ENCODE measurements at regions not wholly inside any gene's neighbourhood (a gene's known extent, or its start where the extent isn't known, plus 50 kb on each side); places are given as distances from the start of the nearest gene placed in this dataset.

DNA sequence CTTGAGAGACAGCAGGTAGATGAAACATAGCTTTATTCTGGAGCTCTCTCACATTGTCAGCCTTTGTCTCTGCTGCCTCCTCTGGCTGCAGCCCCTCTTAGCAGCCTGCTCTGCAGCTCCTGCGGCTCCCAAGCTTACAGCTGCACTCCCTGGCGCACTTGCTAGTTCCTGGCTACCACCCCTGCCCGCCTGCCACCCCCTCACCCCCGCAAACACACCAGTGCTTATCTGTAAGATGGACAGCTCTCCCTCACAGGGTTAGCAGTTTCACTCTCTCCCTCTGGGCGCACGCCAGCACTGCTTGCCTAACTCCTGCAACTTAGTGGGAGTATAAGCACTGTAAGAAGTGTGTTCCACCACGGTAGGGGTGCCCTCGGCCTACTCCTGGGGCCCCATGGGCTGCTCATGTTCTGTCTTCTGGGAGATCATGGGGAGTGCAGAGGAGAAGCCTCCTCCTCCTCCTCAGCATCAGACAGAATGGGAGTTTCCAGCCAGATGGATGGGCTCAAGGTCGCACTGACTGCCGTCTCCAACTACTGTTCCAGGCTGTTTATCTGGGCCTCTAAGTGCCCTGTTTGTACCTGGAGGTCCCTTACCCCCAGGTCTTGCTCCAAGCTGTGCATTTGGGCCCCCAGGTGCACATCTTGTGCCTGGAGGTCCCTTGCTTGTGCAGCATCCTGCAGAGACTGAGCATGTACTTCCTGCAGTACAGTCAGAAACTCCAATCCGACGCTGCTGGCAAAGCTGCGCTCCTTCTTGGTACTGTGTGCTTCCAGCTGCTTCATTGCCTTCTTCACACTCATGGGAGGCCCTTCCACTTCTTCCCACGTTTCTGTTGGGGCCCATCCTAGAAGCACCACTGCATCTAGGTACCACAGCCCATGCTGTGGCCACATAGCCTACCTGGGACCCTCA lies 1388.1 kb downstream of the AMY1C start:
- RAD21 ChIA-PET (ENCODE audit: unreplicated experiment) = interaction anchor here (0.7 to 1.6 kb wide), 8 partner anchors 312 to 656 kb away, joined by 3 to 6 read pairs (median 4); no protein-coding TSS in a partner anchor
- DNase-seq (ENCODE audit: low read depth, low spot score) (no peak), ATAC-seq (peak; percentile 93), FAIRE-seq (no peak)
- TF ChIP-seq SMAD1 (IDR thresholded peaks at IDR 0.05; ENCODE audit: low read depth, partially characterized antibody) = no peak
- TF ChIP-seq RCOR1 (conservative IDR thresholded peaks at IDR 0.05; ENCODE audit: low read depth, low read length) = no peak
- no peak for TF ChIP-seq SMC3 (IDR thresholded peaks at IDR 0.05; ENCODE audit: borderline replicate concordance, low read length)
- TF ChIP-seq CTCF (IDR thresholded peaks at IDR 0.05 in 2 of 3, conservative IDR thresholded peaks at IDR 0.05 in 1 of 3; ENCODE audit: control insufficient read depth in 2 of 3, extremely low read depth in 1 of 3, insufficient read depth in 1 of 3, low read depth in 3 of 3, low read length in 3 of 3) = peak; percentile 22 to 54 (median 52); a peak in 5 of 6 replicates
- TF ChIP-seq ZSCAN29 (IDR thresholded peaks at IDR 0.05) = no peak
- TF ChIP-seq RAD21 (IDR thresholded peaks at IDR 0.05; ENCODE audit: insufficient read depth, low read depth, low read length) = peak; percentile 41
- Histone ChIP-seq H3K4me2 (ENCODE audit: control insufficient read depth, insufficient read depth) (no peak overlapping the region), H3K9me3 (replicated peaks; ENCODE audit: control insufficient read depth, insufficient read depth, low read length) (no peaks in the 10 kb centered on the region), H3K27me3 (replicated peaks in 1 of 2; ENCODE audit: control insufficient read depth in 2 of 2, insufficient read depth in 2 of 2, low read length in 1 of 2) (no peaks in the 10 kb centered on the region), H3K27ac (ENCODE audit: control insufficient read depth, insufficient read depth) (no peak overlapping the region), H3K4me1 (ENCODE audit: control insufficient read depth, insufficient read depth, low read length) (no peaks in the 10 kb centered on the region), H3K36me3 (ENCODE audit: control insufficient read depth in 2 of 2, insufficient read depth in 2 of 2, low read length in 1 of 2) (no peaks in the 10 kb centered on the region), H4K20me1 (ENCODE audit: control insufficient read depth, insufficient read depth) (no peaks in the 10 kb centered on the region), H3K79me2 (ENCODE audit: control insufficient read depth, insufficient read depth, low read length) (no peaks in the 10 kb centered on the region), H3K9ac (ENCODE audit: control insufficient read depth, insufficient read depth, low read length) (no peak overlapping the region), H3K4me3 (no peak overlapping the region), H2AFZ (ENCODE audit: control insufficient read depth, low read depth, low read length) (no peak overlapping the region)
- SMC1A ChIA-PET (ENCODE audit: uncharacterized antibody, unreplicated experiment) = interaction anchor here (1.1 to 1.6 kb wide), 2 partner anchors 490 to 656 kb away, joined by 3 read pairs; no protein-coding TSS in a partner anchor
- BruUV-seq (replicated peaks) = no TSS peak
- POLR2A ChIA-PET = no interaction called here
- CTCF ChIA-PET = interaction anchor here (0.6 to 1.6 kb wide), 9 partner anchors 8 to 656 kb away, joined by 3 to 6 read pairs (median 4); no protein-coding TSS in a partner anchor
- in situ Hi-C loops (cut with MboI) (no loop called here), intact Hi-C loops (cut with micrococcal nuclease; ENCODE audit: unreplicated experiment) (loop anchor here (5.0 kb wide), 2 partner anchors 355 to 485 kb away; no protein-coding TSS in a partner anchor)
- whole genome bisulfite sequencing (ENCODE audit: insufficient coverage, insufficient replicate concordance, low lambda C conversion rate, missing lambda C conversion rate) = 24% methylated on average over 14 of the region's 14 CpGs

Data from GM12878 (cell line).